Loucy (cell line): ENCODE measurements at regions not wholly inside any gene's neighbourhood (a gene's known extent, or its start where the extent isn't known, plus 50 kb on each side); places are given as distances from the start of the nearest gene placed in this dataset.

ENCODE experiments used
- H2AFZ ChIP-seq: fragments of 200-600 bp; sonication (generic); 2 replicates; pipeline ENCODE4 v1.6.0; 2016; ENCODE audit warnings: antibody characterized with exemption, mild to moderate bottlenecking, low read length, moderate library complexity
- H3F3A ChIP-seq: fragments of 200-600 bp; 2 replicates; pipeline ENCODE4 v1.6.0; 2016; ENCODE audit warnings: antibody characterized with exemption, low read depth, mild to moderate bottlenecking
- H3K27me3 ChIP-seq: fragments of 200-600 bp; sonication (generic); 2 replicates; pipeline ENCODE4 v1.6.1; 2014; ENCODE audit warnings: low read length, mild to moderate bottlenecking; ENCODE audit not compliant: insufficient read depth, poor library complexity, severe bottlenecking
- H3K36me3 ChIP-seq: fragments of 200-600 bp; sonication (generic); 2 replicates; pipeline ENCODE4 v1.6.1; 2016; ENCODE audit warnings: low read length; ENCODE audit not compliant: insufficient read depth
- H3K4me1 ChIP-seq: fragments of 200-600 bp; sonication (generic); 2 replicates; pipeline ENCODE4 v1.5.1; 2014; ENCODE audit warnings: low read length, mild to moderate bottlenecking; ENCODE audit not compliant: insufficient read depth, poor library complexity, severe bottlenecking
- H3K4me2 ChIP-seq: fragments of 200-600 bp; sonication (generic); 2 replicates; pipeline ENCODE4 v1.6.0; 2014; ENCODE audit warnings: antibody characterized with exemption, low read length, low read depth, mild to moderate bottlenecking; ENCODE audit not compliant: poor library complexity, severe bottlenecking
- H3K4me3 ChIP-seq: fragments of 200-600 bp; sonication (generic); 2 replicates; pipeline ENCODE4 v1.5.1; 2014; ENCODE audit warnings: low read length, mild to moderate bottlenecking, mixed read lengths; ENCODE audit not compliant: poor library complexity, severe bottlenecking
- H3K79me2 ChIP-seq: fragments of 200-600 bp; sonication (generic); 2 replicates; pipeline ENCODE4 v1.6.1; 2014; ENCODE audit warnings: low read length; ENCODE audit not compliant: insufficient read depth
- H3K9ac ChIP-seq: fragments of 200-600 bp; sonication (generic); 2 replicates; pipeline ENCODE4 v1.6.0; 2014; ENCODE audit warnings: mild to moderate bottlenecking, low read depth, low read length, moderate library complexity; ENCODE audit not compliant: poor library complexity, severe bottlenecking
- H3K9me2 ChIP-seq: fragments of 200-600 bp; sonication (generic); replicated peaks from 2 replicates; pipeline ENCODE4 v1.6.1; 2016; ENCODE audit warnings: low read depth, low read length, mixed read lengths
- H3K9me3 ChIP-seq: fragments of 200-600 bp; sonication (generic); 2 replicates; pipeline ENCODE4 v1.6.1; 2014; ENCODE audit warnings: mild to moderate bottlenecking, antibody characterized with exemption, low read length, low read depth; ENCODE audit not compliant: insufficient read depth
- H4K20me1 ChIP-seq: fragments of 200-600 bp; sonication (generic); 2 replicates; pipeline ENCODE4 v1.6.0; 2014; ENCODE audit warnings: antibody characterized with exemption, low read length, mild to moderate bottlenecking; ENCODE audit not compliant: insufficient read depth, poor library complexity, severe bottlenecking
- CTCF ChIP-seq: fragments of 200-600 bp; sonication (generic); conservative IDR thresholded peaks from 2 replicates; pipeline ENCODE4 v1.5.1; 2014; ENCODE audit warnings: mild to moderate bottlenecking, antibody characterized with exemption, low read length
- EZH2phosphoT487 ChIP-seq: fragments of 200-600 bp; IDR thresholded peaks from 2 replicates; pipeline ENCODE4 v1.6.1; 2018; ENCODE audit warnings: antibody characterized with exemption, mild to moderate bottlenecking, moderate library complexity, borderline replicate concordance

GRCh38 chr14:94882401-94882800, 112.5 kb upstream of the GSC start:
- Histone ChIP-seq H3K9me2 (no peaks in the 10 kb centered on the region), H3F3A (no peaks in the 10 kb centered on the region), H3K27me3 (no peaks in the 10 kb centered on the region), H3K9ac (no peak overlapping the region), H3K9me3 (no peaks in the 10 kb centered on the region; the same call in 1 of the 2 replicates), H3K36me3 (no peaks in the 10 kb centered on the region), H2AFZ (no peak overlapping the region), H3K79me2 (no peaks in the 10 kb centered on the region), H3K4me3 (no peak overlapping the region), H4K20me1 (no peaks in the 10 kb centered on the region), H3K4me2 (no peak overlapping the region), H3K4me1 (no peaks in the 10 kb centered on the region)
- TF ChIP-seq EZH2phosphoT487 (no peak), CTCF (no peak)

- no peak overlapping the region for H3K4me2 ChIP-seq
- H3K4me3 ChIP-seq, result no peak overlapping the region
- H3K36me3 ChIP-seq, result no peaks in the 10 kb centered on the region
- no peaks in the 10 kb centered on the region for H3K4me1 ChIP-seq
- TF ChIP-seq CTCF (no peak), EZH2phosphoT487 (no peak)
- no peaks in the 10 kb centered on the region for H3K9me2 ChIP-seq
- H2AFZ ChIP-seq, result no peak overlapping the region
- no peaks in the 10 kb centered on the region for H3F3A ChIP-seq
- H3K27me3 ChIP-seq, result no peaks in the 10 kb centered on the region
- H3K9ac ChIP-seq, result no peak overlapping the region
- H3K9me3 ChIP-seq, result no peaks in the 10 kb centered on the region; the same call in 1 of the 2 replicates
- H4K20me1 ChIP-seq, result no peaks in the 10 kb centered on the region
- no peaks in the 10 kb centered on the region for H3K79me2 ChIP-seq
Observed at GRCh38 chr14:94880876-94881275, 111.0 kb upstream of the GSC start.

GRCh38 chr14:94880106-94880505, 110.2 kb upstream of the GSC start:
- Histone ChIP-seq H3K4me3 (no peak overlapping the region), H3K36me3 (no peaks in the 10 kb centered on the region), H3K4me2 (no peak overlapping the region), H3K9me2 (no peaks in the 10 kb centered on the region), H3K27me3 (no peaks in the 10 kb centered on the region), H4K20me1 (no peaks in the 10 kb centered on the region), H3F3A (no peaks in the 10 kb centered on the region), H3K4me1 (no peaks in the 10 kb centered on the region), H3K79me2 (no peaks in the 10 kb centered on the region), H3K9ac (no peak overlapping the region), H2AFZ (no peak overlapping the region), H3K9me3 (no peaks in the 10 kb centered on the region; the same call in 1 of the 2 replicates)
- TF ChIP-seq CTCF (no peak), EZH2phosphoT487 (no peak)
